GM21825 (cell line): ENCODE measurements at regions not wholly inside any gene's neighbourhood (a gene's known extent, or its start where the extent isn't known, plus 50 kb on each side); places are given as distances from the start of the nearest gene placed in this dataset.
"Not testable (repeated sequence)": the region's sequence is repeated elsewhere in the genome, so short reads cannot be mapped to it uniquely, and the experiment has no call there.

Experiments used
- ATAC-seq: cut with Tn5 transposase; IDR thresholded peaks from one replicate; pipeline ENCODE4 v1.9.1; 2021; ENCODE audit warnings: mild to moderate bottlenecking, moderate library complexity; ENCODE audit not compliant: unreplicated experiment

DNA sequence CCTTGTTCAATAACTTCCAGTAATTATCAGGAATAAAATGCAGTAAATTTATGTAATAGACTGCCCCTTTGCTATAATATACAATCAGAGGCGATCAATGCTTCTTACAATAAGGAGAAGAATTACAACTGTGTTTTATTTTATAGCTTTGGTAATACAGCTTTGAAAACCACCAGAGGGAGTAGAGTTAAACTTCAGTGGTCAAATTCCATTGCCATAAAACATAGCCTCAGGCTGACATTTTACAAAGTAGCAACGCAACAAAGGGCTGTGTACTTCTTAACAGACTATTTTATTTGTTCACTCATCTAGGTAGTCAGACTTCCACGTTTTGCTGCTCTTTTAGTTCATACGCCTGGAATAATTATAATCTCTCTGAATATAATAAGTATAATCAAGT, 58.5 kb downstream of the TEX13C start:
- ATAC-seq, result no peak

DNA sequence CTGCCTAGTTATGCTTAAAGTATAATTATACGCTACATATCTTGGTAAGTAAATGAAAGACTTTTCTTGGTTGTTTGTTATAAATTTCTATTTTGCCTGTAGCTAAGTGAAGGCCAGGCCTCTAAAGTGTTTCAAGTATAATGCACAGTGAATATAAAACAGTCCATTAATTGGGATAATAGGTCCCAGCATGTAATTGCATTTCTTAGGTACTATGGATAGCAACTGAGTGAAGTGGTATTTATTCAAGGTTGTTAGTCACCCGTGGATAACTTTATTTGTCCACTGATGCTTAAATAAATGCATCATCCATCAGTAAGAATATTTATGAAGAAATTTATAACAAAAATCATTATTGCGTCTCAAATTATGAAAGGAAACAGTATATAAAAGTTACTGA, 59.1 kb downstream of the TEX13C start:
- no peak for ATAC-seq

DNA sequence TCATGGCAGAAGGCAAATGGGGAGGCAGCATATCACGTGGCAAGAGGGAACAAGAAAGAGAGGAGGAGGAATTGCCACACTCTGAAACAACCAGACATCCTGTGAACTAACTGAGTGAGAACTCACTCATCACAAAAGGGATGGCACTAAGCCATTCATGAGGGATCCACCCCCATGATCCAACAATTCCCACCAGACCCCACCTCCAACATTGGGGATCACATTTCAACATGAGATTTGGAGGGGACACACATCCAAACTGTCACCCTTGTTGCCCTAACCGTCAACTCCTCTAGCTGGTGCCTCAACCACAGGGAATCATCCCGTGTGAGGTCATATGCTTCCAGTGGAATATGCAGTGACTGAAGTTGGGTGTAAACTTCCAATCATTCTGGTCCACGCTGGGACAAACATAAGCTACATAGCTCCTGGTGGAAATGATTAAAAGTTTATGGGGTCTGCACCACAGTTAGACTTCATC, 62.5 kb downstream of the TEX13C start:
- ATAC-seq, result no peak

DNA sequence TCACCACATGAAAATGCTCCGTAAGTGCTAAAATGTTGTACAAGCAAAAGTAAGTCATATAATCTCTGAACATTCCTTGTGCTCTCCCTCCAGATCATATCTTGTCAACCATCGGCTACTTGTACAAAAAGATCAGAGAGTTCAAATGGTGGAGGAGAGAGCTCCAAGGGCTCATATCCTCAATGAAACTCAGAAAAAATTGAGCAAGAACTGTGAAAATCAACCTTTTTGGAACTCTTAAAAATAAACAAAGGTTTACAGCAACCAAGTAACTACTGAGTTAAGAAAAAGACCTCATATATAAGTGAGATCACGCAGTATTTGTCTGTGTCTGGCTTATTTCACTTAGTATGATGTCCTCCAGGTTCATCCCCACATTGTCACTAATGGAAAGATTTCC, 63.2 kb downstream of the TEX13C start:
- ATAC-seq, result no peak

DNA sequence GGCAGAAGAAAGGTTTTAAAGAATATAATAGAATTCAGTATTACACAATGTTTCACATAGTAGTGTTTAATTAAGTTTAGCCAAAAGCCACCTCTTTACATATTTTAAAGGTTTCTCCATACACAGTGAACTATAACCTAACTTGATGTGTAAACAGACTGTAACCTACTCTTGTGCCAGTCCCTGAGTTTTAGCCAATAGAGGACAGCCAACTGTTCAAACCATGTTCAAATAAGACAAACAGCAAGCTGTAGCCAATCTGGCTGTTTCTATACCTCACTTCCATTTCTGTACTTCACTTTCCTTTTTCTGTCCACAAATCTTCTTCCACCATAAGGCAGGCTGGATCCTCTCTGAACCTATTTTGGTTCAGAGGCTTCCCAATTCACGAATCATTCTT, 65.2 kb downstream of the TEX13C start:
- ATAC-seq, result no peak

DNA sequence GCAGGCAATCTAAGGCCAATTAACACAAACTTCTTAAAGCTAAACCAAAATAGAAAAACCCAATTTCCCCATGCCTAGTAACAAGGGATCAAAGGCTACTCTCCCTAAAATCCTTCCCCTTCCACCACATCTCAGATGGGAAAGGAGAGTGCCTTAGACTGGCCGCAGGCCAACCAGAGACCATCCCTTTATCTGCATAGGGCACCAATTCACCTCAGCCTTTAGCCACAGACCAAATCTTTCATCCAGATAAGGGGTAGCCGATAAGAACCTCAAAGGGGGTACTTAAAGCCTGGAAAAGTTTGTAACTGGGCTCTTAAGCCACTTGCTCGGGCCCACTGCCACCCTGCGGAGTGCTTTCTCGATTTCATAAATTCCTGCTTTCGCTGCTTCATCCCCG, 68.3 kb downstream of the TEX13C start:
- ATAC-seq, result no peak

DNA sequence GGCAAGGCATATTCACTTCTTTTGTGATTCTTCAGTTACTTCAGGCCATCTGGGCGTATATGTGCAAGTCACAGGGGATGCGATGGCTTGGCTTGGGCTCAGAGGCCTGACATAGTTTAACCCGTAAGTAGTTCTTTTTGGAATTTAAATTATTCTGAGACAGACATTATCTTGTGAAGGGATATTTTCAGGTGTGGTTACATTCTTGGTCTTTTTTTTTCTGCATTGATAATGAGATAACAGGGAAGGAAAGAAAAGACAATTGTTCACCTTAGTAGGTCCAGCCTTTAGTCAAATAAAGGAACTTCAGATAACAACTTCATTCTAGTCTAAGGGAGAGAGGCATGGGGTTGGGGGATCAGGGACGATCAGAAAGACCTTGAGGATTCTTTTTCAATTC, 74.8 kb downstream of the TEX13C start:
- ATAC-seq, result no peak

DNA sequence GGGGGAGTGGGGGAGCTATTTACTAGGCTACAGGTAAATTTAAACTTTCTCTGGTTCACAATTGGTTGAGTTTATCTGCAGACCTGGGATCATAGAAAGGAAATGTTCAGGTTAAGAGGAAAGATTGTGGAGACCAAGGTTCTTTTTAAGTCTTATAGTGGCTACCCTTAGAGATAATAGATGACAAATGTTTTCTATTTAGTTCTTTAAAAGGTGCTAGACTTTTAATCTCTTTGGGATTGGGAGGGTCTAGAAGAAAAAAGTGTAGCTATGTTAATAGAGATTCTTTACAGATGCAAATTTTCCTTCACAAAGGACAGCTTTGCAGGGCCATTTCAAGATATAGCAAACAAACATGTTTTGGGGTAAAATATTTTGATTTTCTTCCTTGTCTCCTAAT, 76.0 kb downstream of the TEX13C start:
- no peak for ATAC-seq

DNA sequence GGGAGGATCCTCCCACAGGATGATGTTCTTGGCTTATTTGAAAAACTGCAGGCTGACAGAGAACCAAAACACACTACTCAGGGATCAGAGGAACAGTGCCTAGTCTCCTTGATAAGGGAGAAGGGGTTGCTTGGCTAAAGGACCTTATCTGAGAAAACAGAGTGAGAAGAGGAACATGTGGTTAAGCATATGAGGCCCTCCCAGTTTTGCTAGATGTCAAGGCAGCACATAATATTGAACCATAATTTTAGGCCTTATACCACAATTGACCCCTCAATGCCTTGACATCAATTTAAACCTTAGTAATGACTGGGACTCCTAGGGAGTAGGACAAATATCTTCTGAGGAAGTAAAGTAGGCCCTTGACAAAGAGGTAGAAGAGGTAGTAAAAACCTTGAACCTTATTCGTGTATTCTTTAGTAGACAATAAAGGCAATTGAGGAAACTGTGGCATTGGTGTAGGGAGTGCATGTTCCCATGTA, 79.3 kb downstream of the TEX13C start:
- ATAC-seq, result no peak

DNA sequence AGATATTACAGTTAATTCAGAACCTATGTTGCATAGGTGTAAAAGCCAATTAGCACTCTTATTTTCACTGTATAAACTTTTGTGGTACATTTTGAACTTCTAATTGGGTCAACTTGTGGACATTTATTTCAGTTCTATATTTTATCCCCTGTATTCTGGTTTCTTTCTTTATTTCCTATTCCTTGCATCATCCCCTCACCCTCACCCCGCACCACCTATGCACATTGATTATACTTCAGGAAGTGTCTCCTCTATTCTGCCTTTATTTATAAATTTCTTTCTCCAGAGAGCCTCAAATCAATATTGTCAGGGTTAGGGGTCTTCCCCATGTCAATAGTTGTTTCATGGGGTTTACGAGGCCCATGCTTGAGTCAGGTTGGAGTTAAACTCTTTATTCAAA, 83.1 kb downstream of the TEX13C start:
- no peak for ATAC-seq

DNA sequence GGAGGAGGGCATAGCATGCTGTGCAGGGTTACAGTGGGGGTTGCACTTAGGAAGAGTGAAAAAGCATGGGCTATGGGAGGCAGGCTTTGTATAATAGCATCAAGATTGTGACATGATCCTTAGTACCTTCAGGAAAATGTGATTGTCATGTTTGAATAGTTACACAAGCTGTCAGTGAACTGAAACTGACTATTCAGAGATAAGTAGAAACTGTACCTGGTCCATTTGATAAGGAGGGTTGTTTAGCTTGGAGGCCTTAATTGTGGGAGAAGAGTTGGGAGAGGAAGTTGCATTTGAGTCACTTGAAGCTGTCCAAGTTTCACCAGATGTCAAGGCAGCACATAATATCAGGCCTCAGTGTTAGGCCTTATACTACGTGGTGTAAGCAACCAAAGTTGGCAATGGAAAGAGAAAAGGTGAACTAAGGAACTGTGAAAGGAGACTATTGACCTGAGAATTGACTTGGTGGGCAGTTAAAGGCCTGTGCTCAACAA, 85.0 kb downstream of the TEX13C start:
- no peak for ATAC-seq

DNA sequence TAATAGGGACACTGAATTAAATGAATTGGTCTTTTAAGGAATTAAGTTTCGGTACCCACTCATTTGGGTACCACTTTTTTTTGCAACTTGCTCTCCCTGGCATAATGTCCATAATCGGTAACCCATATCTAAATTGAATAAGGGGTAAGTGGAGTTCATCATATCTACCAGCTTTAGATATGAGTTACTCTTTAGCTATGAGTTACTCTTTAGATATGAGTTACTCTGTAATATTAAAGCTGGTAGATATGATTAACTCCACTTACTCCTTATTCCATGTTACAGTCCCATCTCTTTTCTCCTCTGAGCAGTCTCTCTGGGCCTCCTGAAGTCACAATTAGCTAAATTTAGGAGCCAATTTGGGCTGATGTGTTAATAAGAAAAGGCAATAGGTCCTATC, 85.7 kb downstream of the TEX13C start:
- ATAC-seq, result no peak

DNA sequence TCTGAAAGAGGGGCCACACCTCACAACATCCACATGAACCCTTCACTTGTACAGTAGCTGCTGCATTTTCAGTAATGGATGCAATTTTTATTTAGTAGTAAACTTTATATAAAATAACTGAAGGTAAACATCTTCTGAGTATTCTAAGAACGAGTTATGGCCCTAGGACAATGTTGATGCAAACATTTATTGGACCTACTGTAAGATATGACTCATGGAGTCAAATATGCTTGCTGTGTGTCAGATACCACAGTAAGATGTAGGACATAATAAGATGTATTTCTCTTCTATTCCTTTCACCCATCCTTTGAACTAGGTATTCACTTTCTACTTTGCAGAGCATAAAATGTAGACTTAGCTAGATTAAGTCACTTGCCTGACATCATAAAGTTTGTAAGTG, 87.6 kb downstream of the TEX13C start:
- no peak for ATAC-seq

DNA sequence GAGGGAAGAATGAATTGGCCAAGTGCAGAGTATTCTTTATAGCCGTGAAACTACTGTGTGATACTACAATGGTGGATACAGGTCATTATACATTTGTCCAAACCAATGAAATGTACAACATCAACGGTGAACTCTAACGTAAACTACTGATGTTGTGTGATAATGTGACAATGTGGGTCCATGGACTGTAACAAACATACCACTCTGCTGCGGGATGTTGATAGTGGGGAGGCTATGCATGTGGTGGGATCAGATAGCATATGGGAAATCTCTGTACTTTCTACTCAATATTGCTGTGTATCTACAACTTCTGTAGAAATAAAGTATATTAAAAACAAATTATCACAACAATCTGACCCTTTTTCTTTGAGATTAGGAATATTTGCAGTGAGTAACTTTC, 101.1 kb downstream of the TEX13C start:
- no peak for ATAC-seq

DNA sequence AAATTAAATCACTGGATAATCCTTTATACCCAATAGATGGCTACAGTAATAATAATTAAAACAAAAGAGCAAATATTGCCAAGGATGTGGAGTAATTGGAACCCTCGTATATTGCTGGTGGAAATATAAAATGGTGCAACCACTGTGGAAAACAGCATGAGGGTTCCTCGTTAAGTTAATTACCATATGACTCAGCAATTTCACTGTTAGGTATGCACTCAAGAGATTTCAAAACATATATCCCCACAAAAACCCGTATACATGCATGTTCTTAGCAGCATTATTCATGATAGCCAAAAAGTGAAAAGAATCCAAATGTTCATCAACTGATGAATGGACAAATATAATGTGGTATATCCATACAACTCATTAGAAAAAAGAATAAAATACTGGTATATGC, 103.3 kb downstream of the TEX13C start:
- ATAC-seq, result no peak

DNA sequence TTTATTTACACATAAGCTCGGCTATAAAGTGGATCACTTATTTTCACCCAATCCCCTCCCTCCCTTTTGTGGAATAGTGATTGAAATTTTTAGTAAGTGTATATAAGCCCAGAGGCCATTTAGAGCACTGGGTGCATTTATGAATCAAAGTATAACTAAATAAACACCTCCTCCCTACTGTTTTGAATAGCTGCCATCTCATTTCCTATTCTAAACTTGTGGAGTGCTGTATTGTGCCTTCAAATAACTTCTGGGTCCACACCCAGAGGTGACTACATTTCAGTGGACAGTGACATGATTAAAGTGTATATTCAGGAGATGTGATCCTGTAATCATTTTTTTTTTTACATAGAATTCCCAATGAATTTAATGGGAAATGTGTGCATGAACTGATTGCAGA, 104.9 kb downstream of the TEX13C start:
- ATAC-seq, result no peak

DNA sequence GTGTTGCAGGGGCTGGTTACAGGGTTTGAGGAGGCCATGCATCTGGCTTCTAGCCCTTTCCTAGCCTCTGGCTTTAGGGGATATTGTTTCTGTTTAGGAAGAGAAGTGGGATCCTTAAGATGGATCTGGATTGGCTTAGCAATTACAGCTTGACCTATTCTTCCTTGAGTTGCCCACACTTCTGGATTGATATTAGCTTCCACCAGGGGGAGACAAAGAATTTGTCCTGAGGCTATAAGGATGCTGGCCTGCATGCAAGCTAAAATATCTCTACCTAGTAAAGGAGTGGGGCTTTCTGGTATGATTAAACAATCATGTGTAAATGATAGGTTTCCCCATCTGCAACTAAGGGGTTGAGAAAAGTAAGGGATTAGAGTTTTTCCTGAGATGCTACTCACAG, 117.2 kb downstream of the TEX13C start:
- no peak for ATAC-seq

DNA sequence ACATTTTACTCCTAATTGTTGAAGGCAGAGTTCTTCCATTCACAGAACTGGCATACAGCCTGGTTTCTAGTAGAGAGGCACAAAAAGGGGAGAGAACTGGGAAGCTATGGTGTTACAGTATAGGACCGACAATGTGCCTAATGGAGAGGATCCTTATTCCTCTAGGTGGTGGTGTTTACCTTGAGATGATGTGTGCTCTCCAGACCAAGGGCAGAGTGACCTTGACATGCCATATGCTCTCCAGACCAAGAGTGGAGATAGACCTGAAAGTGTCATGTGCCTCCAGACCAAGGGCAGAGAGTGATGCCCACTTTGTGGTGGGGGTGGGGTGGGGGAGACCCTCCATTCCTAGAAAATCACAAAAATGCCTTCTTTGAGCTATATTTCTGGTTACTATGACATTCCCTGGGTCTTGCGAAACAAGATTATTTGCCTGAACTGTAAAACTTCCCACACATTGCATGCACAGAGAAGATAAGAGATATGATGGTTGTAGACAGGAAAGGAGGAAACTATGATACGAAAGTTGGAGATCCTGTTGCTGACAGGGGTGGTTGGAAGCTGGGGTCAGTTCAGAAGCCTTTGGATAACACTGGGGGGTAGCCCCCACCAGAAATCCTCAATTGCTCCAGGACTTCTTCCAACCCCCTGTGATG, 119.7 kb downstream of the TEX13C start:
- no peak for ATAC-seq

DNA sequence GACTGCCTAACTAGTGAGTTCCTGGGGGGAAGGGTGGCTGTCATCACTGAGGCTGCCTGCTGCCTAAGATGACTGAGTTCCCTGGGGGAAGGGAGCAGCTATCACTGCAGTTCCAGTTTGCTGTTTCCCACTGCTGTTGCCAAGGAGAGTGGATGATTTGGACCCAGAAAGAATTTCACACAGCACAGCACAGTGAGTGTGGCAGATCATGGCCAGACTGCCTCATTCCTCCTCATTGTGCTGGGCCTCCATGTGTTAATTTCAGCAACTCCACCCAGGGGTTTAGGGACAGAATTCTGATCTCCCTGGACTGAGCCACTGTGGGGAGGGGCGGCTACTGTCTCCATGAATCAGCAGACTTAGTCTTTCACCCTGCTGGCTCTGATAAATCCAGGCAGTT, 125.0 kb downstream of the TEX13C start:
- no peak for ATAC-seq

DNA sequence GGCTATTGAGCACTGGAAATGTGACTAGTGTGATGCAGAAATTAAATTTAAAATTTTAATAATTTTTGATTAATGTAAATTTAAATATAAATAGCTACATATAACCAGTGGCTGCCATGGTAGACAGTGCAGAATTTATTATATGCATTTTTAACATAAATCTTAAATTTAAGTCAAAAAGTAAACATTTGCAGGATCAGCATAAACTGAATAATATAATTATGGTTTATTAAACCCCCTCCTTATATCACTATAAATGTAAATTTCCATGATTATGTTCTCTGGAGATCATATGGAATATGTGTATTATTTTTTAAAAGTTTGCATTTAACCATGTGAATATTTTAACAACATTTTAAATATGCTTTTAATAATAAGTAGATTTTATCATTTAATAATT, 155.8 kb downstream of the TEX13C start:
- no peak for ATAC-seq

DNA sequence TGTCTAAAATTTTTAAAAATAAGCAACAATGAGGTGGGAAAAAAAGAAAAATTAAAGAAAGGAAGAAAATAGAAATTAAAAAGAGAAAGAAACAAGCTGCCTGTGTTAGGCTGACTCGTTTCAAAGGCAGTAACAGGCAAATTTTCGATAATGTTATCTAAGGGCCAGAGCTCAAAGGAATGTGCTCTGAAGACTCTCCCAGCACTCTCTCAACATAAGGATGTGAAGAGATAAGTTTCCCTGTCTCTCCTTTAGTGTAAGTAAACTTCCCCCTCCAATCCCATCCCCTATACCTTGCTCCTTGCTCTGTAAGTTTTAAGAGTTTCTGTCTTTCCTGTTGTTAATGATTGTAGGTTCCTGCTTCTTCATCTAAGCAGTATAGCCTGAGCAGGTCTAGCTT, 172.8 kb downstream of the TEX13C start:
- no peak for ATAC-seq

DNA sequence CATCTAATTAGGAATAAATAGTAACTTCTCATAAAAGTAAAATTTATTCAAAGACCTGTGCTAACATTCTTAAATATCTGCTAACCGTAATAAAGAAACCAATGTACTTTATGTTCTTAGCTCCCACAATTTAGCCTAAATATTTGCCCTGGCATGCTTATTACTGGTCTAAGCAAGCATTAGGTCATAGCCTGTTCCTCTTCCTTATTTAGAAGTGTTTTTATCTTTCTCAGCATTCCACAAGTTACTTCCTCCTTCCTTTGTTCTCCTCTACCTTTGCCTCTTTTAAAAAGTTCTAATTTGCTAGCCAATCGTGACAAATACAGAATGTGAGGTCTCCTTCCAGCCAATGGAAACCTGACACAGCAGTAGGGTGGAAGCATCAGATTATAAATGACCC, 173.3 kb downstream of the TEX13C start:
- not testable (repeated sequence) for ATAC-seq

DNA sequence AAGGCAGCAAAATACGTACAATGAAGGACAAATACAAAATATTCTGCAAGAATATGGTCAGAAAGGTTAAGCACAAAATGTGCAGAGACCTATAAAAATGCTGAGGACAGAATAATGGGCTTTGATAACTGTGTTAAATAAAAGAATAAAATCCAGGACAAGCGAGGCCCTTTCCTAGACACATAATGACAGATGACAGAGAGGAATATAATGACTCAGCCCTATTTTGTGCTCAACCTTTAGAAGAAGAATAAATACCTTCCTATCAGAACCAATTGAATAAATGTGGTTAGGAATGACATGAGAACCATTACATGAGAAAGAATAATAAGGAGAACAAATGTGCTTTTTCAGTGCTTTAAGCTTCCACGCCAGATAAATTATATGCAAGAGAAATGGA, 178.0 kb downstream of the TEX13C start:
- ATAC-seq, result no peak
